ENCODE measurements at regions not wholly inside any gene's neighbourhood (a gene's known extent, or its start where the extent isn't known, plus 50 kb on each side); places are given as distances from the start of the nearest gene placed in this dataset.

DNA sequence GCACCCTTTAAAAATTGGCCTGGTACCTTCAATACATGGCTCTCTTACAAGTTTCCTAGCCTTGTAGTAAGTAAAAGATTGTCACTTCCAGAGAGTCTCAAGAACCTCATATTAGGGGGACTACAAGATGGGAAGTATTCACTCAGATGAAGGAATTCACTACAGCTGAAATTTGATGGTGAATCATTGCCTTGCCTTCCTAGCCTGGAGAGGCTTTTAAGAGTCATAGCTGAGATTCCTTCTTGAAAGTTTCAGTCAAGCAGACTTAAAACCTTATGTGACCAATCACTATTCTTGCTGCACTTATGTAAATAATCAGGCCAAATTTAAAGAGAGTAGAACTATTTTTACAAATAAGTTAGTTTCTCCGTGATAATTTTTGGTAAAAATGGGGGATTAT lies 451.6 kb downstream of the TRHDE start:
- DNase-seq (ENCODE audit: low read depth, low spot score) (no peak), FAIRE-seq (no peak)
- dilution Hi-C loops (cut with MboI; ENCODE audit: extremely low pct_ligation_motif_present, low sequenced_read_pairs) = no loop called here
- Histone ChIP-seq H3K79me2 (ENCODE audit: control insufficient read depth, insufficient read depth, low read length) (no peaks in the 10 kb centered on the region), H3K4me3 (ENCODE audit: control insufficient read depth in 2 of 3, extremely low read depth in 1 of 3, insufficient read depth in 2 of 3, low read depth in 1 of 3, low read length in 3 of 3) (no peak overlapping the region), H3K4me2 (ENCODE audit: control insufficient read depth, extremely low read depth, insufficient read depth, low read depth, low read length) (no peak overlapping the region), H3K36me3 (ENCODE audit: control insufficient read depth in 2 of 2, extremely low read depth in 1 of 2, insufficient read depth in 2 of 2, low read length in 2 of 2) (no peaks in the 10 kb centered on the region), H3K9ac (ENCODE audit: control insufficient read depth, extremely low read depth, insufficient read depth, low read length) (no peak overlapping the region), H3K27me3 (ENCODE audit: control insufficient read depth, extremely low read depth, insufficient read depth, low read length) (no peaks in the 10 kb centered on the region), H3K4me1 (ENCODE audit: control insufficient read depth, extremely low read depth, insufficient read depth, low read length) (no peaks in the 10 kb centered on the region), H3K27ac (ENCODE audit: control insufficient read depth, insufficient read depth, low read length) (no peak overlapping the region), H3K9me3 (ENCODE audit: control insufficient read depth, low read depth, low read length) (no peaks in the 10 kb centered on the region), H3K9me1 (ENCODE audit: control insufficient read depth, extremely low read depth, insufficient read depth, low read length) (no peaks in the 10 kb centered on the region), H2AFZ (ENCODE audit: control insufficient read depth, low read length) (no peak overlapping the region), H4K20me1 (ENCODE audit: control insufficient read depth, extremely low read depth, insufficient read depth, low read length) (no peaks in the 10 kb centered on the region)
- TF ChIP-seq EZH2 (IDR thresholded peaks at IDR 0.05; ENCODE audit: low read length) = no peak
- TF ChIP-seq, protein P1, sequence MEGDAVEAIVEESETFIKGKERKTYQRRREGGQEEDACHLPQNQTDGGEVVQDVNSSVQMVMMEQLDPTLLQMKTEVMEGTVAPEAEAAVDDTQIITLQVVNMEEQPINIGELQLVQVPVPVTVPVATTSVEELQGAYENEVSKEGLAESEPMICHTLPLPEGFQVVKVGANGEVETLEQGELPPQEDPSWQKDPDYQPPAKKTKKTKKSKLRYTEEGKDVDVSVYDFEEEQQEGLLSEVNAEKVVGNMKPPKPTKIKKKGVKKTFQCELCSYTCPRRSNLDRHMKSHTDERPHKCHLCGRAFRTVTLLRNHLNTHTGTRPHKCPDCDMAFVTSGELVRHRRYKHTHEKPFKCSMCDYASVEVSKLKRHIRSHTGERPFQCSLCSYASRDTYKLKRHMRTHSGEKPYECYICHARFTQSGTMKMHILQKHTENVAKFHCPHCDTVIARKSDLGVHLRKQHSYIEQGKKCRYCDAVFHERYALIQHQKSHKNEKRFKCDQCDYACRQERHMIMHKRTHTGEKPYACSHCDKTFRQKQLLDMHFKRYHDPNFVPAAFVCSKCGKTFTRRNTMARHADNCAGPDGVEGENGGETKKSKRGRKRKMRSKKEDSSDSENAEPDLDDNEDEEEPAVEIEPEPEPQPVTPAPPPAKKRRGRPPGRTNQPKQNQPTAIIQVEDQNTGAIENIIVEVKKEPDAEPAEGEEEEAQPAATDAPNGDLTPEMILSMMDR (optimal IDR thresholded peaks at IDR 0.05 in 1 of 3, IDR thresholded peaks at IDR 0.05 in 1 of 3, conservative IDR thresholded peaks at IDR 0.05 in 1 of 3; ENCODE audit: extremely low read depth in 1 of 3, insufficient read depth in 2 of 3, low read length in 3 of 3) = no peak

DNA sequence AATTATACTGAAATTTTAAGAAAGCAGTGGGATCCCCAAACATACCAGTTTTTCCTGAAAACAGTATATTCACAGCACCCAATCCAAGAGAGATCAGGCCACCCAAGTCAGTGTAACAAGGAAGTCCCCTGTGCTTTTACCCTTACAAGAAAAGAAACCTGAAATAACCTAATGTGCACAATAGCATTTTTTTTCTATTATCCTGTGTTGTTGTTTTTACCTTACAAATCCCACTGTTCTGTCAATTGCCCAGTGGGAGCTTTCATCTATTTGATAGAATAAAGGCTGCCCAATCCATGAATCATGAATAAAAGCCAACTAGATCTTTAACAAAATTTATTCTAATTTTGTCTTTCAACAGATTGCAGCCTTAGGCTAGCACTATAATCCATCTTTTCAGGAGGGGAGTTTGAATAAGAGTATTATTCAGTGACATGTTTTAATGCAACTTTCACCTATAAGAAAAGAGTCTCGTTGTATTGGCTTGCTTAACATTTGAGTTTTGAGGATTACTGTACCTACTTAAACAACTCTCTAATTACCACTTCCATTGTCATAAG lies 457.4 kb downstream of the TRHDE start:
- no peaks in the 10 kb centered on the region for H3K9me3 ChIP-seq (ENCODE audit: control insufficient read depth, low read depth, low read length)
- H3K27me3 ChIP-seq (ENCODE audit: control insufficient read depth, extremely low read depth, insufficient read depth, low read length) = no peaks in the 10 kb centered on the region
- H4K20me1 ChIP-seq (ENCODE audit: control insufficient read depth, extremely low read depth, insufficient read depth, low read length) = no peaks in the 10 kb centered on the region
- H3K79me2 ChIP-seq (ENCODE audit: control insufficient read depth, insufficient read depth, low read length) = no peaks in the 10 kb centered on the region
- H2AFZ ChIP-seq (ENCODE audit: control insufficient read depth, low read length) = no peak overlapping the region
- dilution Hi-C loops (cut with MboI; ENCODE audit: extremely low pct_ligation_motif_present, low sequenced_read_pairs) = no loop called here
- no peak for DNase-seq (ENCODE audit: low read depth, low spot score)
- H3K9me1 ChIP-seq (ENCODE audit: control insufficient read depth, extremely low read depth, insufficient read depth, low read length) = no peaks in the 10 kb centered on the region
- FAIRE-seq = no peak
- H3K4me3 ChIP-seq (ENCODE audit: control insufficient read depth in 2 of 3, extremely low read depth in 1 of 3, insufficient read depth in 2 of 3, low read depth in 1 of 3, low read length in 3 of 3) = no peak overlapping the region
- H3K9ac ChIP-seq (ENCODE audit: control insufficient read depth, extremely low read depth, insufficient read depth, low read length) = no peak overlapping the region
- no peaks in the 10 kb centered on the region for H3K4me1 ChIP-seq (ENCODE audit: control insufficient read depth, extremely low read depth, insufficient read depth, low read length)
- no peak overlapping the region for H3K27ac ChIP-seq (ENCODE audit: control insufficient read depth, insufficient read depth, low read length)
- no peak overlapping the region for H3K4me2 ChIP-seq (ENCODE audit: control insufficient read depth, extremely low read depth, insufficient read depth, low read depth, low read length)
- no peak for TF ChIP-seq EZH2 (IDR thresholded peaks at IDR 0.05; ENCODE audit: low read length)
- TF ChIP-seq, protein P1 (optimal IDR thresholded peaks at IDR 0.05 in 1 of 3, IDR thresholded peaks at IDR 0.05 in 1 of 3, conservative IDR thresholded peaks at IDR 0.05 in 1 of 3; ENCODE audit: extremely low read depth in 1 of 3, insufficient read depth in 2 of 3, low read length in 3 of 3) = no peak
- no peaks in the 10 kb centered on the region for H3K36me3 ChIP-seq (ENCODE audit: control insufficient read depth in 2 of 2, extremely low read depth in 1 of 2, insufficient read depth in 2 of 2, low read length in 2 of 2)

Data from keratinocyte (primary cell).